K562 (cell line): ENCODE measurements at regions not wholly inside any gene's neighbourhood (a gene's known extent, or its start where the extent isn't known, plus 50 kb on each side); places are given as distances from the start of the nearest gene placed in this dataset.

ENCODE experiments used
- ATAC-seq: fragments of 200-7000 bp; cut with Tn5 transposase; 3 replicates; pipeline ENCODE4 v1.9.1; 2020; ENCODE audit warnings: moderate library complexity
- BruUV-seq: library from RNA; stranded (reverse); fragments of 400-500 nt; replicated peaks from 2 replicates; lab custom pipeline; 2021; lab: Mats Ljungman, UMichigan
- CTCF ChIA-PET: fragments of 300-600 bp; formaldehyde crosslinking; extraction: SDS; loops from one replicate; lab custom pipeline; 2021; ENCODE audit warnings: low intra/inter-chr PET ratio; lab: Yijun Ruan, JAX
- POLR2A ChIA-PET: fragments of 300-600, 350-650 bp; sonication (Branson Sonifier 250); formaldehyde crosslinking; extraction: SDS; loops from one replicate; lab custom pipeline; 2021; ENCODE audit warnings: antibody characterized with exemption, inconsistent platforms; lab: Yijun Ruan, JAX
- DNase-seq, 4 experiments: peaks; one replicate each; pipeline versions ENCODE4 v3.0.0 to v3.0.0-alpha.2; 2011 to 2018; ENCODE audit warnings: low spot score in 3 of 4, mixed read lengths in 3 of 4; ENCODE audit errors: extremely low read depth in 1 of 4
- FAIRE-seq: peaks from 2 replicates; lab custom pipeline; 2011; peaks lifted over from hg19 to GRCh38; lab: Jason Lieb, UNC
- H2AFZ ChIP-seq: 2 replicates; pipeline ENCODE4 v1.6.0; 2011; ENCODE audit warnings: low read depth, low read length, control low read depth, inconsistent platforms
- H3K27ac ChIP-seq: fragments of 200-600 bp; 3 replicates; pipeline ENCODE4 v1.8.0; 2011; ENCODE audit warnings: low read depth, mild to moderate bottlenecking, control low read depth, inconsistent platforms, low read length, moderate library complexity, mixed read lengths; ENCODE audit errors: extremely low read depth
- H3K27me3 ChIP-seq, 2 experiments: fragments of 300-600 bp in 1 of 2; 2 replicates in 1 of 2; 3 replicates in 1 of 2; pipeline versions ENCODE4 v1.6.0 to v1.8.0; 2011; ENCODE audit warnings: inconsistent platforms in 2 of 2, low read length in 2 of 2, mild to moderate bottlenecking in 1 of 2, mixed read lengths in 1 of 2, moderate library complexity in 1 of 2; ENCODE audit not compliant: control insufficient read depth in 2 of 2, insufficient read depth in 2 of 2
- H3K36me3 ChIP-seq: fragments of 300-600 bp; 3 replicates; pipeline ENCODE4 v1.8.0; 2011; ENCODE audit warnings: mild to moderate bottlenecking, low read length, inconsistent platforms; ENCODE audit not compliant: control insufficient read depth, insufficient read depth
- H3K4me1 ChIP-seq, 2 experiments: fragments of 200-600 bp in 1 of 2; replicated peaks in 1 of 2; 2 replicates in 1 of 2; 3 replicates in 1 of 2; pipeline versions ENCODE4 v1.5.1 to v1.8.0; 2011; ENCODE audit warnings: inconsistent platforms in 2 of 2, low read length in 2 of 2, mild to moderate bottlenecking in 1 of 2, mixed read lengths in 1 of 2, moderate library complexity in 1 of 2; ENCODE audit not compliant: control insufficient read depth in 2 of 2, insufficient read depth in 2 of 2
- H3K4me2 ChIP-seq: 2 replicates; pipeline ENCODE4 v1.6.1; 2011; ENCODE audit warnings: low read length, control low read depth, inconsistent platforms, mixed read lengths; ENCODE audit not compliant: insufficient read depth
- H3K4me3 ChIP-seq: fragments of 200-600 bp; sonication (generic), shearing (Covaris generic); 2 replicates; pipeline ENCODE4 v1.5.1; 2016; ENCODE audit warnings: control low read depth, inconsistent platforms
- H3K79me2 ChIP-seq: fragments of 200-600 bp; 3 replicates; pipeline ENCODE4 v1.8.0; 2011; ENCODE audit warnings: low read length, inconsistent platforms; ENCODE audit not compliant: control insufficient read depth, insufficient read depth
- H3K9ac ChIP-seq, 2 experiments: 2 replicates each; pipeline versions ENCODE4 v1.6.0 to v1.6.1; 2011; ENCODE audit warnings: low read depth in 2 of 2, low read length in 2 of 2, control low read depth in 1 of 2, inconsistent platforms in 1 of 2, mild to moderate bottlenecking in 1 of 2, mixed read lengths in 1 of 2; ENCODE audit not compliant: insufficient read depth in 1 of 2
- H3K9me1 ChIP-seq: one replicate; pipeline ENCODE4 v1.6.0; 2011; ENCODE audit warnings: inconsistent platforms, mild to moderate bottlenecking, low read length, moderate library complexity; ENCODE audit not compliant: control insufficient read depth, insufficient read depth
- H3K9me3 ChIP-seq: replicated peaks from 2 replicates; pipeline ENCODE4 v1.5.1; 2011; ENCODE audit warnings: low read depth, low read length, inconsistent platforms; ENCODE audit not compliant: control insufficient read depth, insufficient read depth
- H4K20me1 ChIP-seq: replicated peaks from 2 replicates; pipeline ENCODE4 v1.6.1; 2011; ENCODE audit warnings: low read length, inconsistent platforms, mixed read lengths; ENCODE audit not compliant: control insufficient read depth, insufficient read depth
- ATF7 ChIP-seq: fragments of 450-650 bp; IDR thresholded peaks from 2 replicates; pipeline ENCODE4 v1.7.1; 2014; ENCODE audit warnings: mild to moderate bottlenecking, moderate library complexity
- CBFB ChIP-seq: sonication (generic); formaldehyde crosslinking; IDR thresholded peaks from 2 replicates; pipeline ENCODE4 v1.4.0; 2020; ENCODE audit warnings: mild to moderate bottlenecking, missing genetic modification reagents
- CCNT2 ChIP-seq: IDR thresholded peaks from 2 replicates; pipeline ENCODE4 v1.6.1; 2011; ENCODE audit warnings: borderline replicate concordance, low read depth, mild to moderate bottlenecking, moderate library complexity, mixed read lengths, low read length; ENCODE audit not compliant: insufficient read length; ENCODE audit errors: extremely low read depth
- MECOM ChIP-seq: fragments of 250-450 bp; sonication (Bioruptor Pico); IDR thresholded peaks from 2 replicates; pipeline ENCODE4 v1.8.0; 2022; ENCODE audit warnings: inconsistent platforms
- PHF20 ChIP-seq: fragments of 450-650 bp; IDR thresholded peaks from 2 replicates; pipeline ENCODE4 v1.6.1; 2018; ENCODE audit not compliant: partially characterized antibody
- STAT5A ChIP-seq: IDR thresholded peaks from 2 replicates; pipeline ENCODE4 v1.6.1; 2012; ENCODE audit warnings: low read length, inconsistent platforms, borderline replicate concordance
- WGBS: fragments of 100-300 bp; shearing (Covaris generic); methylation state at CpG from one replicate; pipeline ENCODE4 v1.1.6; 2016; ENCODE audit warnings: low coverage, mixed read lengths; ENCODE audit not compliant: insufficient coverage; ENCODE audit errors: missing lambda C conversion rate; 5-methylcytosine and 5-hydroxymethylcytosine counted together
- in situ Hi-C: fragments of 300-500 bp; cut with MboI; formaldehyde crosslinking; loops from 4 replicates; pipeline ENCODE4 v1.15.0; 2018; ENCODE audit warnings: inconsistent platforms, mixed read lengths
- intact Hi-C: fragments of 100-400 bp; cut with micrococcal nuclease; formaldehyde crosslinking; loops from 2 replicates; pipeline ENCODE4 v1.14.2; 2022
- TF ChIP-seq, protein P1 (sequence below): fragments of 250-450 bp; sonication (Bioruptor Pico); IDR thresholded peaks from 2 replicates; pipeline ENCODE4 v1.5.0; 2020; ENCODE audit warnings: mild to moderate bottlenecking, borderline replicate concordance
- TF ChIP-seq, protein P2 (sequence below): fragments of 450-650 bp; IDR thresholded peaks from 2 replicates; pipeline ENCODE4 v1.6.1; 2018; ENCODE audit not compliant: partially characterized antibody

GRCh38 chr1:204017032-204017431 lies 55.9 kb upstream of the SOX13 start:
- H3K36me3 ChIP-seq = no peaks in the 10 kb centered on the region
- no peak overlapping the region for H3K4me2 ChIP-seq
- H3K9ac ChIP-seq = no peak overlapping the region
- no peaks in the 10 kb centered on the region for H3K4me1 ChIP-seq
- peaks cover 15 to 24% of the 10 kb centered on the region in 2 experiments for H3K27me3 ChIP-seq
- no peaks in the 10 kb centered on the region for H3K79me2 ChIP-seq
- no peak overlapping the region for H3K27ac ChIP-seq
- CTCF ChIA-PET = no interaction called here
- ATAC-seq (no peak), DNase-seq (no peak), FAIRE-seq (no peak)
- no TSS peak for BruUV-seq
- POLR2A ChIA-PET = interaction anchor here (0.6 to 1.7 kb wide), 2 partner anchors 12 to 56 kb away, joined by 3 to 4 read pairs; no protein-coding TSS in a partner anchor
- TF ChIP-seq MECOM (CRISPR knock-in tag) (no peak), PHF20 (no peak), ATF7 (no peak)
- H2AFZ ChIP-seq = no peak overlapping the region
- H3K9me1 ChIP-seq = no peaks in the 10 kb centered on the region
- intact Hi-C loops (no loop called here), in situ Hi-C loops (no loop called here)
- no peak overlapping the region for H3K4me3 ChIP-seq
- no peaks in the 10 kb centered on the region for H3K9me3 ChIP-seq
- H4K20me1 ChIP-seq = no peaks in the 10 kb centered on the region
- 4% methylated on average over 1 of the region's 1 CpG for WGBS

DNA sequence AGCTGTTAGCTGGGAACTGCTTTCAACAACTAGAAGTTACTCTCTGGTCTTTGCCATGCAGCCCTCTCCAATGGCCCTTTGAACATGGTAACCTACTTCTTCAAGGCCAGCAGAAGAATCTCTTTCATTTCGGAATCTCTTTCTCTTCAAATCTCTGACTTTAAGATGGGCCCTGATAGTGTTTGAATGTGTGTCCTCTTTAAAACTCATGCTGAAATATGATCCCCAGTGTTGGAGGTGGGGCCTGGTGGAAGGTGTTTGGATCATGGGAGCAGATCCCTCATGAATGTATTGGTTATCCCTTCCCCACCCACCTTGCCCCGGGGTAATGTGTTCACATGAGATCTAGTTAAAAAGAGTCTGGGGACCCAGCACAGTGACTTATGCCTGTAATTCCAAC lies 54.5 kb upstream of the SOX13 start:
- peaks cover 13 to 19% of the 10 kb centered on the region in 2 experiments; a peak in 4 of 5 replicates for H3K27me3 ChIP-seq
- BruUV-seq = no TSS peak
- no peaks in the 10 kb centered on the region for H3K9me1 ChIP-seq
- H3K79me2 ChIP-seq = no peaks in the 10 kb centered on the region
- WGBS = 0% methylated on average over 2 of the region's 2 CpGs
- no peaks in the 10 kb centered on the region for H3K9me3 ChIP-seq
- POLR2A ChIA-PET = interaction anchor here (1.1 to 1.7 kb wide), 2 partner anchors 13 to 146 kb away, joined by 3 to 4 read pairs; no protein-coding TSS in a partner anchor
- in situ Hi-C loops (no loop called here), intact Hi-C loops (no loop called here)
- no peak overlapping the region for H3K4me3 ChIP-seq
- H3K27ac ChIP-seq = no peak overlapping the region
- FAIRE-seq = no peak
- no peaks in the 10 kb centered on the region for H3K36me3 ChIP-seq
- H3K4me1 ChIP-seq = no peaks in the 10 kb centered on the region
- no peak overlapping the region for H2AFZ ChIP-seq
- H3K9ac ChIP-seq = no peak overlapping the region
- CTCF ChIA-PET = no interaction called here
- no peak overlapping the region for H3K4me2 ChIP-seq
- H4K20me1 ChIP-seq = no peaks in the 10 kb centered on the region
- no peak for DNase-seq
- ATAC-seq = no peak
- TF ChIP-seq CCNT2 = no peak
- TF ChIP-seq CBFB (CRISPR knock-in tag) = no peak
- TF ChIP-seq, protein P1, sequence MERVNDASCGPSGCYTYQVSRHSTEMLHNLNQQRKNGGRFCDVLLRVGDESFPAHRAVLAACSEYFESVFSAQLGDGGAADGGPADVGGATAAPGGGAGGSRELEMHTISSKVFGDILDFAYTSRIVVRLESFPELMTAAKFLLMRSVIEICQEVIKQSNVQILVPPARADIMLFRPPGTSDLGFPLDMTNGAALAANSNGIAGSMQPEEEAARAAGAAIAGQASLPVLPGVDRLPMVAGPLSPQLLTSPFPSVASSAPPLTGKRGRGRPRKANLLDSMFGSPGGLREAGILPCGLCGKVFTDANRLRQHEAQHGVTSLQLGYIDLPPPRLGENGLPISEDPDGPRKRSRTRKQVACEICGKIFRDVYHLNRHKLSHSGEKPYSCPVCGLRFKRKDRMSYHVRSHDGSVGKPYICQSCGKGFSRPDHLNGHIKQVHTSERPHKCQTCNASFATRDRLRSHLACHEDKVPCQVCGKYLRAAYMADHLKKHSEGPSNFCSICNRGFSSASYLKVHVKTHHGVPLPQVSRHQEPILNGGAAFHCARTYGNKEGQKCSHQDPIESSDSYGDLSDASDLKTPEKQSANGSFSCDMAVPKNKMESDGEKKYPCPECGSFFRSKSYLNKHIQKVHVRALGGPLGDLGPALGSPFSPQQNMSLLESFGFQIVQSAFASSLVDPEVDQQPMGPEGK = no peak
- TF ChIP-seq STAT5A = no peak
- TF ChIP-seq, protein P2, sequence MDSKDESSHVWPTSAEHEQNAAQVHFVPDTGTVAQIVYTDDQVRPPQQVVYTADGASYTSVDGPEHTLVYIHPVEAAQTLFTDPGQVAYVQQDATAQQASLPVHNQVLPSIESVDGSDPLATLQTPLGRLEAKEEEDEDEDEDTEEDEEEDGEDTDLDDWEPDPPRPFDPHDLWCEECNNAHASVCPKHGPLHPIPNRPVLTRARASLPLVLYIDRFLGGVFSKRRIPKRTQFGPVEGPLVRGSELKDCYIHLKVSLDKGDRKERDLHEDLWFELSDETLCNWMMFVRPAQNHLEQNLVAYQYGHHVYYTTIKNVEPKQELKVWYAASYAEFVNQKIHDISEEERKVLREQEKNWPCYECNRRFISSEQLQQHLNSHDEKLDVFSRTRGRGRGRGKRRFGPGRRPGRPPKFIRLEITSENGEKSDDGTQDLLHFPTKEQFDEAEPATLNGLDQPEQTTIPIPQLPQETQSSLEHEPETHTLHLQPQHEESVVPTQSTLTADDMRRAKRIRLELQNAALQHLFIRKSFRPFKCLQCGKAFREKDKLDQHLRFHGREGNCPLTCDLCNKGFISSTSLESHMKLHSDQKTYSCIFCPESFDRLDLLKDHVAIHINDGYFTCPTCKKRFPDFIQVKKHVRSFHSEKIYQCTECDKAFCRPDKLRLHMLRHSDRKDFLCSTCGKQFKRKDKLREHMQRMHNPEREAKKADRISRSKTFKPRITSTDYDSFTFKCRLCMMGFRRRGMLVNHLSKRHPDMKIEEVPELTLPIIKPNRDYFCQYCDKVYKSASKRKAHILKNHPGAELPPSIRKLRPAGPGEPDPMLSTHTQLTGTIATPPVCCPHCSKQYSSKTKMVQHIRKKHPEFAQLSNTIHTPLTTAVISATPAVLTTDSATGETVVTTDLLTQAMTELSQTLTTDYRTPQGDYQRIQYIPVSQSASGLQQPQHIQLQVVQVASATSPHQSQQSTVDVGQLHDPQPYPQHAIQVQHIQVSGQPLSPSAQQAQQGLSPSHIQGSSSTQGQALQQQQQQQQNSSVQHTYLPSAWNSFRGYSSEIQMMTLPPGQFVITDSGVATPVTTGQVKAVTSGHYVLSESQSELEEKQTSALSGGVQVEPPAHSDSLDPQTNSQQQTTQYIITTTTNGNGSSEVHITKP = no peak
